ENCODE measurements at regions not wholly inside any gene's neighbourhood (a gene's known extent, or its start where the extent isn't known, plus 50 kb on each side); places are given as distances from the start of the nearest gene placed in this dataset.

DNA sequence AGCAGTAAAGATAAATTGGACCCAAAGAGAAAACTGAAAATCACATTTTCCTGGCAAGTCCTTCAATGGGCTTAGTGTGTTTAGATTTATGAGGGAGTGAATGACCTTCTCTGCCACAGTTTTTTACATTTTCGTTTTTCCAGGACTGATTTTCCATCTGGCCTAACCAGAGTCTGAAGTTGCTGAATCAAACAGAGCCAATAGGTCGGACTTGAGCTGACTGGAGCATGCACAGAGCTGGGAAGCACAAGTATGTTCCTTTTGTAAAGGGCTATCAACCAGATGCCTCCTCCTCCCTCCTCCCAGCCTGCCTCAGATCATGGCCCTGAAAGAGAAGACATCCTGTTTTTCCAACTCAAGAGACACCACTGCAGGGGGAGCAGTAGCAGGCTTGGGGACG, 126.0 kb upstream of the ANKRD1 start:
- DNase-seq (ENCODE audit: low read depth in 1 of 2, low spot score in 1 of 2), result no peak

DNA sequence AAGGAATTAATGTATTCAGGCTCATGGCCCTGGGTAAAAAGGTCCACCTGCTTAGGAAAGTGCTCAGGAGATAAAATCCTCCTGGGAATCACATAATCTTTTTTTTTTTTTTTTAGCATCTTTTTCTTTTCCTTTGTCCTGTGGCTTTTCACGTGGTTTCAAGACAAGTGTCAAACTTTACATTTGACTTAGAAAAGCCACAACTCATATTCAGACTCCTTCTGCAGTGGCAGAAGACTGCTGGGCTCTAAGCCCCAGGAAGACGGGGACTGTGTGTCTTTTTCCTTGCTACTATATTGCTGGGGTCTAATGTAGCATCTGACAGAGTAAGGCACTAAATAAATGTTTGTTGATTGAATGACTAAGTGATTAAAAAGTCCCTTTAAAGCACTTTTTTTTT, 127.5 kb upstream of the ANKRD1 start:
- Histone ChIP-seq H3K27ac (replicated peaks) (no peak overlapping the region), H3K27me3 (ENCODE audit: insufficient read depth, poor library complexity, severe bottlenecking) (peaks cover 2% of the 10 kb centered on the region), H3K4me3 (replicated peaks; ENCODE audit: insufficient read depth, low read length) (no peak overlapping the region)
- no peak for DNase-seq (ENCODE audit: low read depth in 1 of 2, low spot score in 1 of 2)
- TF ChIP-seq, protein P1, sequence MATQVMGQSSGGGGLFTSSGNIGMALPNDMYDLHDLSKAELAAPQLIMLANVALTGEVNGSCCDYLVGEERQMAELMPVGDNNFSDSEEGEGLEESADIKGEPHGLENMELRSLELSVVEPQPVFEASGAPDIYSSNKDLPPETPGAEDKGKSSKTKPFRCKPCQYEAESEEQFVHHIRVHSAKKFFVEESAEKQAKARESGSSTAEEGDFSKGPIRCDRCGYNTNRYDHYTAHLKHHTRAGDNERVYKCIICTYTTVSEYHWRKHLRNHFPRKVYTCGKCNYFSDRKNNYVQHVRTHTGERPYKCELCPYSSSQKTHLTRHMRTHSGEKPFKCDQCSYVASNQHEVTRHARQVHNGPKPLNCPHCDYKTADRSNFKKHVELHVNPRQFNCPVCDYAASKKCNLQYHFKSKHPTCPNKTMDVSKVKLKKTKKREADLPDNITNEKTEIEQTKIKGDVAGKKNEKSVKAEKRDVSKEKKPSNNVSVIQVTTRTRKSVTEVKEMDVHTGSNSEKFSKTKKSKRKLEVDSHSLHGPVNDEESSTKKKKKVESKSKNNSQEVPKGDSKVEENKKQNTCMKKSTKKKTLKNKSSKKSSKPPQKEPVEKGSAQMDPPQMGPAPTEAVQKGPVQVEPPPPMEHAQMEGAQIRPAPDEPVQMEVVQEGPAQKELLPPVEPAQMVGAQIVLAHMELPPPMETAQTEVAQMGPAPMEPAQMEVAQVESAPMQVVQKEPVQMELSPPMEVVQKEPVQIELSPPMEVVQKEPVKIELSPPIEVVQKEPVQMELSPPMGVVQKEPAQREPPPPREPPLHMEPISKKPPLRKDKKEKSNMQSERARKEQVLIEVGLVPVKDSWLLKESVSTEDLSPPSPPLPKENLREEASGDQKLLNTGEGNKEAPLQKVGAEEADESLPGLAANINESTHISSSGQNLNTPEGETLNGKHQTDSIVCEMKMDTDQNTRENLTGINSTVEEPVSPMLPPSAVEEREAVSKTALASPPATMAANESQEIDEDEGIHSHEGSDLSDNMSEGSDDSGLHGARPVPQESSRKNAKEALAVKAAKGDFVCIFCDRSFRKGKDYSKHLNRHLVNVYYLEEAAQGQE (IDR thresholded peaks at IDR 0.05; ENCODE audit: insufficient replicate concordance, low read depth), result no peak
- TF ChIP-seq, protein P2, sequence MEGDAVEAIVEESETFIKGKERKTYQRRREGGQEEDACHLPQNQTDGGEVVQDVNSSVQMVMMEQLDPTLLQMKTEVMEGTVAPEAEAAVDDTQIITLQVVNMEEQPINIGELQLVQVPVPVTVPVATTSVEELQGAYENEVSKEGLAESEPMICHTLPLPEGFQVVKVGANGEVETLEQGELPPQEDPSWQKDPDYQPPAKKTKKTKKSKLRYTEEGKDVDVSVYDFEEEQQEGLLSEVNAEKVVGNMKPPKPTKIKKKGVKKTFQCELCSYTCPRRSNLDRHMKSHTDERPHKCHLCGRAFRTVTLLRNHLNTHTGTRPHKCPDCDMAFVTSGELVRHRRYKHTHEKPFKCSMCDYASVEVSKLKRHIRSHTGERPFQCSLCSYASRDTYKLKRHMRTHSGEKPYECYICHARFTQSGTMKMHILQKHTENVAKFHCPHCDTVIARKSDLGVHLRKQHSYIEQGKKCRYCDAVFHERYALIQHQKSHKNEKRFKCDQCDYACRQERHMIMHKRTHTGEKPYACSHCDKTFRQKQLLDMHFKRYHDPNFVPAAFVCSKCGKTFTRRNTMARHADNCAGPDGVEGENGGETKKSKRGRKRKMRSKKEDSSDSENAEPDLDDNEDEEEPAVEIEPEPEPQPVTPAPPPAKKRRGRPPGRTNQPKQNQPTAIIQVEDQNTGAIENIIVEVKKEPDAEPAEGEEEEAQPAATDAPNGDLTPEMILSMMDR (IDR thresholded peaks at IDR 0.05; ENCODE audit: insufficient read depth, low read length), result no peak
- TF ChIP-seq POLR2AphosphoS5 (IDR thresholded peaks at IDR 0.05; ENCODE audit: low read depth), result no peak
- TF ChIP-seq GABPA (IDR thresholded peaks at IDR 0.05; ENCODE audit: low read depth), result no peak
- no peak for TF ChIP-seq SPI1 (IDR thresholded peaks at IDR 0.05; ENCODE audit: borderline replicate concordance, low read depth)

More for the DNA sequence above, 126.0 kb upstream of the ANKRD1 start:
- Histone ChIP-seq H3K4me3 (replicated peaks; ENCODE audit: insufficient read depth, low read length) (no peak overlapping the region), H3K27ac (replicated peaks) (no peak overlapping the region), H3K27me3 (ENCODE audit: insufficient read depth, poor library complexity, severe bottlenecking) (peaks cover 2% of the 10 kb centered on the region)
- no peak for TF ChIP-seq SPI1 (IDR thresholded peaks at IDR 0.05; ENCODE audit: borderline replicate concordance, low read depth)

DNA sequence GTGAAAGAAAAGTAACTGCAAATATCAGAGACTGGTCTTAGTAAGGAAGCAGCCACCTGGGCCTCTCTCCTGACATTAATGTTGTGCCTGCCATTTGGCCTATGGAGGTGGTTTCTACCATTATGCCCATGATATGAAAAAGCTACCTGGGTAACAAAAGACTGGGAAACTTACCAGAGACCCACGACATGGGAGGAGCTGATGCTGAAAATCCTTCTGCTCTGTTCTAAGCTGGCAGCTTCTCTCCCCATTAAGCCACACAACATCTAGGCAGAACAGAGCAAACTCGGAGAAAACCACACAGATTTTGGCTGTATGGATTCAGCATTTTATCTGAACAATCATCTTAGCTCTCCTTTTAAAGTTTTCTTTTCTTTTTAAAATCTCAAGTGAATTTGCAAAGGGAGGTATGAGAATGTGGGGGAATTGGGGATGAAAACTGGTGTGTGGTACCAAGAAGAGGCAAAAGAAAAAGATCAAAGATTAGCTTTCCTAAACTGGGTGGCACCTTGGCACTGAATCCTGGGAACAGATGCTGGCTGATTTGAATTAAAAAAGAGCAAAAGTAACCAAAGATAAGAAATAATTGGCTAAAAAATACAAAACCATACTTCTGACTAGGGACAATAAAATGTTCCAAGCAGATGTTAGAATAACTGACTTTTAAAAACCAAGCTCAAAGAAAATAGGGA, 128.6 kb upstream of the ANKRD1 start:
- no peak for DNase-seq (ENCODE audit: low read depth in 1 of 2, low spot score in 1 of 2)
- Histone ChIP-seq H3K4me3 (replicated peaks; ENCODE audit: insufficient read depth, low read length) (no peak overlapping the region), H3K27ac (replicated peaks) (no peak overlapping the region), H3K27me3 (ENCODE audit: insufficient read depth, poor library complexity, severe bottlenecking) (peaks cover 2% of the 10 kb centered on the region)
- TF ChIP-seq, protein P1 (IDR thresholded peaks at IDR 0.05; ENCODE audit: insufficient replicate concordance, low read depth), result no peak
- TF ChIP-seq SPI1 (IDR thresholded peaks at IDR 0.05; ENCODE audit: borderline replicate concordance, low read depth) (no peak), POLR2AphosphoS5 (IDR thresholded peaks at IDR 0.05; ENCODE audit: low read depth) (no peak), GABPA (IDR thresholded peaks at IDR 0.05; ENCODE audit: low read depth) (no peak)
- TF ChIP-seq, protein P2 (IDR thresholded peaks at IDR 0.05; ENCODE audit: insufficient read depth, low read length), result no peak

DNA sequence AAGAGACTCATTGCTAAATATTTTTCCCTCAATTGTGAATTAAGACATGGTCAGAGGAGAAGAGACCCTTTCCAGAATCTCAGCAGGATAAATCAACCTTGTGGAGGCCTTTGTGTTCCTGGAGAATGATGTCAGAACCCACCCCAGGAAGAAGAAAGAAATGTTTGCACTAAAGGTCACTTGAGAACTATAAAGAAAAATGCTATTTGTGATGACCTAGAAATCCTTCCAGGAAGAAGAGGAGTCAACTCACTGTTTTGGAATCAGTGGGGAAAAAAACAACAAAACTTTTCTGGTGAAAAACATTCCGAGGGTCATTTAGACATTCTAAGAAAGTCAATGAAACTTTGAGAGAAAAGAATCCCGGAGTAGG, 129.1 kb upstream of the ANKRD1 start:
- TF ChIP-seq SPI1 (IDR thresholded peaks at IDR 0.05; ENCODE audit: borderline replicate concordance, low read depth) (no peak), POLR2AphosphoS5 (IDR thresholded peaks at IDR 0.05; ENCODE audit: low read depth) (no peak), GABPA (IDR thresholded peaks at IDR 0.05; ENCODE audit: low read depth) (no peak)
- TF ChIP-seq, protein P1 (IDR thresholded peaks at IDR 0.05; ENCODE audit: insufficient replicate concordance, low read depth), result no peak
- TF ChIP-seq, protein P2 (IDR thresholded peaks at IDR 0.05; ENCODE audit: insufficient read depth, low read length), result no peak
- DNase-seq (ENCODE audit: low read depth in 1 of 2, low spot score in 1 of 2), result no peak
- Histone ChIP-seq H3K4me3 (replicated peaks; ENCODE audit: insufficient read depth, low read length) (no peak overlapping the region), H3K27ac (replicated peaks) (no peak overlapping the region), H3K27me3 (ENCODE audit: insufficient read depth, poor library complexity, severe bottlenecking) (peaks cover 2% of the 10 kb centered on the region)

Measured in HL-60 (cell line).